Panc1 (cell line): ENCODE measurements at regions not wholly inside any gene's neighbourhood (a gene's known extent, or its start where the extent isn't known, plus 50 kb on each side); places are given as distances from the start of the nearest gene placed in this dataset.
"Not testable (repeated sequence)": the region's sequence is repeated elsewhere in the genome, so short reads cannot be mapped to it uniquely, and the experiment has no call there.

Experiments
- ATAC-seq: fragments of 200-7000 bp; cut with Tn5 transposase; 2 replicates; pipeline ENCODE4 v1.9.1; 2020; ENCODE audit warnings: mild to moderate bottlenecking, moderate library complexity
- BruUV-seq: library from RNA; stranded (reverse); fragments of 400-500 nt; replicated peaks from 2 replicates; lab custom pipeline; 2021; lab: Mats Ljungman, UMichigan
- CTCF ChIA-PET: fragments of 300-600 bp; sonication (Branson Sonifier 250); formaldehyde crosslinking; loops from one replicate; lab custom pipeline; 2022; ENCODE audit warnings: antibody characterized with exemption; lab: Charles Lee
- POLR2A ChIA-PET: fragments of 300-600 bp; sonication (Branson Sonifier 250); formaldehyde crosslinking; loops from one replicate; lab custom pipeline; 2022; ENCODE audit warnings: antibody characterized with exemption; lab: Charles Lee
- DNase-seq: peaks from one replicate; pipeline ENCODE4 v3.0.0-alpha.2; 2010; ENCODE audit warnings: low read depth, low spot score
- H3K27ac ChIP-seq: 2 replicates; pipeline ENCODE4 v1.5.1; 2011; ENCODE audit warnings: mild to moderate bottlenecking, low read length, inconsistent platforms
- H3K27me3 ChIP-seq: fragments of 200-500 bp; sonication (Bioruptor generic); 2 replicates; pipeline ENCODE4 v1.6.0; 2014; ENCODE audit warnings: low read length, inconsistent platforms; ENCODE audit not compliant: control insufficient read depth, insufficient read depth
- H3K36me3 ChIP-seq: fragments of 200-500 bp; sonication (Bioruptor generic); 2 replicates; pipeline ENCODE4 v1.5.1; 2014; ENCODE audit warnings: inconsistent platforms, mild to moderate bottlenecking, low read length, moderate library complexity; ENCODE audit not compliant: control insufficient read depth, insufficient read depth
- H3K4me1 ChIP-seq: 2 replicates; pipeline ENCODE4 v1.5.1; 2011; ENCODE audit warnings: inconsistent platforms, mild to moderate bottlenecking, low read length, moderate library complexity; ENCODE audit not compliant: control insufficient read depth, insufficient read depth
- H3K4me3 ChIP-seq, 2 experiments: 2 replicates each; pipeline ENCODE4 v1.5.1; 2011 to 2012; ENCODE audit warnings: low read depth in 2 of 2, low read length in 2 of 2, mild to moderate bottlenecking in 2 of 2, inconsistent platforms in 1 of 2, moderate library complexity in 1 of 2
- H3K9me3 ChIP-seq: fragments of 200-500 bp; sonication (Bioruptor generic); 2 replicates; pipeline ENCODE4 v1.5.1; 2014; ENCODE audit warnings: low read depth, mild to moderate bottlenecking, inconsistent platforms, low read length, moderate library complexity; ENCODE audit not compliant: control insufficient read depth, insufficient read depth
- CTCF ChIP-seq: fragments of 450-650 bp; IDR thresholded peaks from 2 replicates; pipeline ENCODE4 v1.5.1; 2017; ENCODE audit warnings: mild to moderate bottlenecking
- POLR2AphosphoS5 ChIP-seq: IDR thresholded peaks from 2 replicates; pipeline ENCODE4 v1.6.1; 2012; ENCODE audit warnings: mild to moderate bottlenecking, low read depth, low read length, moderate library complexity
- REST ChIP-seq, 2 experiments: IDR thresholded peaks; 2 replicates each; pipeline ENCODE4 v1.6.1; 2011 to 2012; ENCODE audit warnings: low read depth in 2 of 2, control low read depth in 1 of 2, low read length in 1 of 2, mild to moderate bottlenecking in 1 of 2, moderate library complexity in 1 of 2; ENCODE audit not compliant: insufficient read depth in 1 of 2
- SIN3A ChIP-seq: IDR thresholded peaks from 2 replicates; pipeline ENCODE4 v1.6.1; 2012; ENCODE audit warnings: low read depth, mild to moderate bottlenecking, low read length, moderate library complexity, borderline replicate concordance; ENCODE audit not compliant: insufficient read depth
- TCF7L2 ChIP-seq: IDR thresholded peaks from 2 replicates; pipeline ENCODE4 v1.6.1; 2011; ENCODE audit warnings: mild to moderate bottlenecking, low read depth, low read length, inconsistent platforms
- in situ Hi-C: cut with HindIII; loops from 2 replicates; pipeline ENCODE4 v1.10.0; 2016; ENCODE audit warnings: low sequenced_read_pairs, low pct_unique_long_range_greater_than_20kb
- intact Hi-C: fragments of 100-400 bp; cut with micrococcal nuclease; formaldehyde crosslinking; loops from one replicate; pipeline ENCODE4 v1.10.0; 2022; ENCODE audit not compliant: unreplicated experiment

- ChIA-PET CTCF (no interaction called here), POLR2A (interaction anchor here (0.6 kb wide), 1 partner anchor 10 kb away, joined by 7 read pairs; no protein-coding TSS in a partner anchor)
- ATAC-seq (no peak), DNase-seq (no peak)
- no peaks in the 10 kb centered on the region for H3K9me3 ChIP-seq
- no TSS peak for BruUV-seq
- no peak for TF ChIP-seq TCF7L2
- TF ChIP-seq POLR2AphosphoS5: no peak
- no peak for TF ChIP-seq CTCF
- TF ChIP-seq REST (IDR thresholded peaks at IDR 0.05; ENCODE audit: insufficient read depth in 1 of 2, low read depth in 2 of 2, low read length in 1 of 2): no peak
- TF ChIP-seq SIN3A: no peak
- H3K27me3 ChIP-seq: no peaks in the 10 kb centered on the region
- no peaks in the 10 kb centered on the region for H3K36me3 ChIP-seq
- H3K4me1 ChIP-seq: no peaks in the 10 kb centered on the region
- intact Hi-C loops (no loop called here), in situ Hi-C loops (no loop called here)
- H3K4me3 ChIP-seq: no peak overlapping the region
- no peak overlapping the region for H3K27ac ChIP-seq
Measured at GRCh38 chr4:114326358-114326757, 272.2 kb upstream of the UGT8 start.

- POLR2A ChIA-PET: no interaction called here
- DNase-seq (no peak), ATAC-seq (no peak)
- Histone ChIP-seq H3K9me3 (no peaks in the 10 kb centered on the region), H3K27me3 (no peaks in the 10 kb centered on the region), H3K36me3 (no peaks in the 10 kb centered on the region), H3K4me1 (no peaks in the 10 kb centered on the region), H3K4me3 (no peak overlapping the region), H3K27ac (no peak overlapping the region)
- TF ChIP-seq REST (IDR thresholded peaks at IDR 0.05; ENCODE audit: insufficient read depth in 1 of 2, low read depth in 2 of 2, low read length in 1 of 2): no peak
- no peak for TF ChIP-seq TCF7L2
- no peak for TF ChIP-seq POLR2AphosphoS5
- TF ChIP-seq CTCF: no peak
- no peak for TF ChIP-seq SIN3A
- CTCF ChIA-PET: no interaction called here
- no TSS peak for BruUV-seq
- in situ Hi-C loops: no loop called here
- intact Hi-C loops: no loop called here
Measured at GRCh38 chr4:114332119-114332518, 266.5 kb upstream of the UGT8 start.

- H3K4me3 ChIP-seq, BruUV-seq, H3K36me3 ChIP-seq, POLR2A ChIA-PET, intact Hi-C loops, H3K27me3 ChIP-seq, H3K4me1 ChIP-seq, CTCF ChIA-PET, H3K9me3 ChIP-seq, H3K27ac ChIP-seq, ATAC-seq, in situ Hi-C loops, DNase-seq: not testable (repeated sequence)
Measured at GRCh38 chr4:114334363-114334762, 264.2 kb upstream of the UGT8 start.
